ENCODE measurements at regions not wholly inside any gene's neighbourhood (a gene's known extent, or its start where the extent isn't known, plus 50 kb on each side); places are given as distances from the start of the nearest gene placed in this dataset.

DNA sequence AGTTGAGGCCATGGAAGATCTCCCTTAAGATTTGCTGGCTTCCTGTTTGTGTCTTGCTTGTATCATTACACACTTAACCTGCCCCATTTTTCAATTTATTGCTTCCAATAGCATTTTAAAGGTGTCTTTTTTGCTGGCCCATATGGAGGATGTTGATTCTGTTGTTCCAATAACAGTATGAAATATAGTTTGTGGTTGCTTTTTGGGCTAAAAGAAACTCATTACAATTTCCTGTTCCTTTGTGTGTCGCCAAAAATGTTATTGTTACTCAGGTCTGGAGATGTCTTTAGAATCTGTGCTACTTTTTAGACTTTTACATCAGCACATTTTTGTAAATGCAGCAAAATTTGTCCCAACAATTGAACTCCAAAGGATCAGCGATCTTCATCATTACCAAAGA, 234.0 kb upstream of the ITGA4 start:
- Mint-ChIP-seq H3K27me3 (no peaks in the 10 kb centered on the region), H3K27ac (no peak overlapping the region), H3K9me3 (peaks cover 2% of the 10 kb centered on the region), H3K4me3 (no peak overlapping the region), H3K4me1 (peaks cover 3% of the 10 kb centered on the region), H3K36me3 (ENCODE audit: low read depth) (no peaks in the 10 kb centered on the region)
- ATAC-seq (ENCODE audit: low read depth) (no peak), DNase-seq (no peak)
- intact Hi-C loops (cut with micrococcal nuclease), result no loop called here
- CTCF ChIA-PET, result no interaction called here
- POLR2A ChIA-PET, result no interaction called here
- TF ChIP-seq, protein P1, sequence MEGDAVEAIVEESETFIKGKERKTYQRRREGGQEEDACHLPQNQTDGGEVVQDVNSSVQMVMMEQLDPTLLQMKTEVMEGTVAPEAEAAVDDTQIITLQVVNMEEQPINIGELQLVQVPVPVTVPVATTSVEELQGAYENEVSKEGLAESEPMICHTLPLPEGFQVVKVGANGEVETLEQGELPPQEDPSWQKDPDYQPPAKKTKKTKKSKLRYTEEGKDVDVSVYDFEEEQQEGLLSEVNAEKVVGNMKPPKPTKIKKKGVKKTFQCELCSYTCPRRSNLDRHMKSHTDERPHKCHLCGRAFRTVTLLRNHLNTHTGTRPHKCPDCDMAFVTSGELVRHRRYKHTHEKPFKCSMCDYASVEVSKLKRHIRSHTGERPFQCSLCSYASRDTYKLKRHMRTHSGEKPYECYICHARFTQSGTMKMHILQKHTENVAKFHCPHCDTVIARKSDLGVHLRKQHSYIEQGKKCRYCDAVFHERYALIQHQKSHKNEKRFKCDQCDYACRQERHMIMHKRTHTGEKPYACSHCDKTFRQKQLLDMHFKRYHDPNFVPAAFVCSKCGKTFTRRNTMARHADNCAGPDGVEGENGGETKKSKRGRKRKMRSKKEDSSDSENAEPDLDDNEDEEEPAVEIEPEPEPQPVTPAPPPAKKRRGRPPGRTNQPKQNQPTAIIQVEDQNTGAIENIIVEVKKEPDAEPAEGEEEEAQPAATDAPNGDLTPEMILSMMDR (IDR thresholded peaks at IDR 0.05), result no peak

GRCh38 chr2:181224866-181225265, 232.3 kb upstream of the ITGA4 start:
- Mint-ChIP-seq H3K27me3 (no peaks in the 10 kb centered on the region), H3K27ac (no peak overlapping the region), H3K36me3 (ENCODE audit: low read depth) (no peaks in the 10 kb centered on the region), H3K4me3 (no peak overlapping the region), H3K4me1 (peaks cover 3% of the 10 kb centered on the region), H3K9me3 (peaks cover 2% of the 10 kb centered on the region)
- CTCF ChIA-PET, result no interaction called here
- DNase-seq (no peak), ATAC-seq (ENCODE audit: low read depth) (no peak)
- TF ChIP-seq, protein P1 (IDR thresholded peaks at IDR 0.05), result no peak
- POLR2A ChIA-PET, result no interaction called here
- intact Hi-C loops (cut with micrococcal nuclease), result no loop called here

DNA sequence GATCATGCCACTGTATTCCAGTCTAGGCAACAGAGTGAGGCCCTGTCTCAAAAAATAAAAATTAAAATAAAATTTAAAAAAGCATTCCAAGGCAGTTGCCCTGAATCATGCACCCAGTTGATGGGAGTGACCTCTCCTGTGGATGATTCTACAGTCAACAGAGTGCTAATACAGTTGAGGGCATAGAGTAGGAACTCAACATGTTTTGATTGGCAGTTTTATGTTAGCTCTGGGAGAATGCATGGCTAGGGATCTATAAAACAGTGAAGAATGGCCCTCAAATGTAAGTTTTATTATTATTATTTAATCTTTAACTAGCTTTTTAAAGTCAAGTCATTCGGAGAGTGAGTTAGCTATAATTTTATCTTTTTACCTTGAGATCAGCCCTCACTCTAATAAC, 228.5 kb upstream of the ITGA4 start:
- intact Hi-C loops (cut with micrococcal nuclease), result no loop called here
- Mint-ChIP-seq H3K9me3 (no peaks in the 10 kb centered on the region), H3K27ac (no peak overlapping the region), H3K4me1 (peaks cover 3% of the 10 kb centered on the region), H3K36me3 (ENCODE audit: low read depth) (no peaks in the 10 kb centered on the region), H3K4me3 (no peak overlapping the region), H3K27me3 (no peaks in the 10 kb centered on the region)
- ChIA-PET CTCF (no interaction called here), POLR2A (no interaction called here)
- TF ChIP-seq, protein P1 (IDR thresholded peaks at IDR 0.05), result no peak
- DNase-seq, result no peak
- no peak for ATAC-seq (ENCODE audit: low read depth)

GRCh38 chr2:181231151-181231550, 226.0 kb upstream of the ITGA4 start:
- Mint-ChIP-seq H3K4me1 (peaks cover 8% of the 10 kb centered on the region), H3K27ac (no peak overlapping the region)
- intact Hi-C loops (cut with micrococcal nuclease), result loop anchor here (5.0 kb wide), 1 partner anchor 44 kb away; no protein-coding TSS in a partner anchor

DNA sequence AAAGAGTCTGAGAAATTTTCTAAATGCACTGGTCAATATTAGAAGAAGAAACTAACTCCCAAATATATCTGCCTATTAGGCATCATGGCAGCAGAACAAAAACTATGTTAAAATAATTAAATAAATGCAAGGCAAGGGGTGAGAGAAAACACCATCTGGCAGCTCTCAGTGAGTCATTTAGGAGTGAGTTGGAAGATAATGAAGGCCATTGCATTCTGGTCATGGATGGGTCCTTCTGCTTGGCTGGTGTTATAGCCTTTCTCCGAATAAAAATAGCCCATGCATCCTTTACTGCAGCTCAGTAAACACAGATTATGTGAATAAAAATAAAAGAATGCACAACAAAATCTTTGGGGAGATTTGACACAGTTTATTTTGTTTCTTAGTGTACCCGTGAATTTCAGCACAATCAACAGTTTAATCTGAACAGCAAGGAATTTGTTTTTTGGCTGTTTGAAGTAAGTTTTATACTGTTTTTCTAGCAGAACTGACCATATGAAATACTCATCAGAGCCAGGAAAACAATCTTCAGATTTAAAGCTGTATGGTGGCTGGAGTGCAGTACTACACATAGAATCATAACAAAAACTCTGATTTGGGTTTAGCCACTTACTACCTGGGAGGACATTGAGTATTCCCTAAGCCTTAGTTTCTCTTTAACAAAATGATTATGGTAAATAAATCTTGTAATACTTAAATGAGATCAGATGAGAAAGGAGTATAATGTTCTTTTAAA, 225.1 kb upstream of the ITGA4 start:
- Mint-ChIP-seq H3K27me3 (no peaks in the 10 kb centered on the region), H3K4me1 (peaks cover 15% of the 10 kb centered on the region), H3K27ac (no peak overlapping the region), H3K4me3 (no peak overlapping the region), H3K36me3 (ENCODE audit: low read depth) (no peaks in the 10 kb centered on the region), H3K9me3 (peaks cover 3% of the 10 kb centered on the region)
- CTCF ChIA-PET, result no interaction called here
- intact Hi-C loops (cut with micrococcal nuclease), result loop anchor here (5.0 kb wide), 1 partner anchor 45 kb away; no protein-coding TSS in a partner anchor
- POLR2A ChIA-PET, result no interaction called here
- DNase-seq (no peak), ATAC-seq (ENCODE audit: low read depth) (no peak)
- TF ChIP-seq, protein P1 (IDR thresholded peaks at IDR 0.05), result no peak

More at GRCh38 chr2:181231151-181231550, 226.0 kb upstream of the ITGA4 start:
- H3K27me3 Mint-ChIP-seq, result no peaks in the 10 kb centered on the region
- ChIA-PET CTCF (no interaction called here), POLR2A (no interaction called here)
- DNase-seq (no peak), ATAC-seq (ENCODE audit: low read depth) (no peak)
- H3K4me3 Mint-ChIP-seq, result no peak overlapping the region
- H3K9me3 Mint-ChIP-seq, result no peaks in the 10 kb centered on the region
- no peaks in the 10 kb centered on the region for H3K36me3 Mint-ChIP-seq (ENCODE audit: low read depth)
- TF ChIP-seq, protein P1 (IDR thresholded peaks at IDR 0.05), result no peak
